Esophagus muscularis mucosa (tissue), 4 donors: ENCODE measurements at regions not wholly inside any gene's neighbourhood (a gene's known extent, or its start where the extent isn't known, plus 50 kb on each side); places are given as distances from the start of the nearest gene placed in this dataset.

Experiments used
- CTCF ChIP-seq, 3 experiments: fragments of 200-600 bp in 2 of 3; fragments of 450-650 bp in 1 of 3; sonication (generic) in 2 of 3; IDR thresholded peaks; one replicate each; pipeline ENCODE4 v1.5.1; 2017 to 2019; ENCODE audit warnings: antibody characterized with exemption in 3 of 3, mild to moderate bottlenecking in 2 of 3, moderate library complexity in 1 of 3
- EP300 ChIP-seq: sonication (generic); formaldehyde crosslinking; IDR thresholded peaks from one replicate; pipeline ENCODE4 v1.6.1; 2017; ENCODE audit warnings: antibody characterized with exemption
- POLR2A ChIP-seq: fragments of 450-650 bp; IDR thresholded peaks from one replicate; pipeline ENCODE4 v1.6.1; 2017; ENCODE audit warnings: antibody characterized with exemption, moderate library complexity, mild to moderate bottlenecking, low read depth
- POLR2AphosphoS5 ChIP-seq, 2 donors: sonication (generic); formaldehyde crosslinking; IDR thresholded peaks; one replicate each; pipeline ENCODE4 v1.6.1; 2017; ENCODE audit warnings: antibody characterized with exemption in 2 of 2

DNA sequence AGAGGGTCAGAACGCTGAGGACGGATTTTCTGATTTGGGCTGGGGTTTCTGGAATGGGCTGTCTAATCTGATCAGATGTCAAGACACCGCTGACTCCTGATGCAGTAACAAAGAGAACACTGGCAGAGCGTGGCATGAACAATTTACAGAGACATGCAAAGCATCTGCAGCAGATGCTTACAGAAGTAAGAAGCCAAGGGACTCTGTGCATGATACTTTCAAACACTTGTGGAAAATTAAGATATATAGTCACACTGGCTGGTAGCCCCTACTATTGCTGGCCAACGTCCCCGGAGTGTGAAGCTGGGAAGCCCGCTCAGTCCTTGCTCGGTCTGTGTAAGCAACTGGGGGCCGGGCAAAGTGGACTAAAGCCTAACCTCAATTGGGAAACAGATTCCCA lies 903.7 kb downstream of the BRD1 start:
- TF ChIP-seq CTCF (IDR thresholded peaks at IDR 0.05) (no peak), POLR2AphosphoS5 (IDR thresholded peaks at IDR 0.05) (no peak), POLR2A (no peak), EP300 (no peak)
